Suprapubic skin (tissue), 4 donors: ENCODE measurements at regions not wholly inside any gene's neighbourhood (a gene's known extent, or its start where the extent isn't known, plus 50 kb on each side); places are given as distances from the start of the nearest gene placed in this dataset.
A peak's percentile ranks its signal among the peaks of the same experiment; 100 is the strongest.

ENCODE experiments used
- DNase-seq, 2 donors: peaks; one replicate each; pipeline ENCODE4 v3.0.0-alpha.2; 2019; ENCODE audit warnings: low spot score in 2 of 2
- H3K27ac ChIP-seq: fragments of 200-600 bp; sonication (generic); one replicate; pipeline ENCODE4 v1.5.1; 2019
- H3K27me3 ChIP-seq: fragments of 200-600 bp; sonication (generic); one replicate; pipeline ENCODE4 v1.5.1; 2019
- H3K36me3 ChIP-seq: fragments of 200-600 bp; sonication (generic); one replicate; pipeline ENCODE4 v1.5.1; 2019
- H3K4me1 ChIP-seq: fragments of 200-600 bp; sonication (generic); one replicate; pipeline ENCODE4 v1.5.1; 2019
- H3K4me3 ChIP-seq: fragments of 200-600 bp; sonication (generic); one replicate; pipeline ENCODE4 v1.5.1; 2019; ENCODE audit warnings: mild to moderate bottlenecking
- H3K9me3 ChIP-seq: fragments of 200-600 bp; sonication (generic); one replicate; pipeline ENCODE4 v1.5.1; 2019
- EP300 ChIP-seq: sonication (generic); formaldehyde crosslinking; IDR thresholded peaks from one replicate; pipeline ENCODE4 v1.6.1; 2017; ENCODE audit warnings: antibody characterized with exemption
- POLR2A ChIP-seq, 2 donors: fragments of 450-650 bp; IDR thresholded peaks; one replicate each; pipeline ENCODE4 v1.6.1; 2017; ENCODE audit warnings: antibody characterized with exemption in 2 of 2, mild to moderate bottlenecking in 2 of 2, moderate library complexity in 2 of 2
- POLR2AphosphoS5 ChIP-seq, 3 donors: sonication (generic); formaldehyde crosslinking; IDR thresholded peaks; one replicate each; pipeline ENCODE4 v1.6.1; 2017; ENCODE audit warnings: antibody characterized with exemption in 3 of 3
- WGBS: methylation state at CpG from one replicate; pipeline ENCODE4 v1.1.5; 2018; 5-methylcytosine and 5-hydroxymethylcytosine counted together
- TF ChIP-seq, protein P1 (sequence below), 2 donors: fragments of 200-600 bp in 1 of 2; fragments of 450-650 bp in 1 of 2; sonication (generic) in 1 of 2; IDR thresholded peaks; one replicate each; pipeline ENCODE4 v1.5.1; 2016 to 2019; ENCODE audit warnings: antibody characterized with exemption in 2 of 2, mild to moderate bottlenecking in 1 of 2, moderate library complexity in 1 of 2

- 90% methylated on average over 6 of the region's 6 CpGs for WGBS
- TF ChIP-seq POLR2A (IDR thresholded peaks at IDR 0.05) (no peak), EP300 (no peak), POLR2AphosphoS5 (IDR thresholded peaks at IDR 0.05) (no peak)
- TF ChIP-seq, protein P1, sequence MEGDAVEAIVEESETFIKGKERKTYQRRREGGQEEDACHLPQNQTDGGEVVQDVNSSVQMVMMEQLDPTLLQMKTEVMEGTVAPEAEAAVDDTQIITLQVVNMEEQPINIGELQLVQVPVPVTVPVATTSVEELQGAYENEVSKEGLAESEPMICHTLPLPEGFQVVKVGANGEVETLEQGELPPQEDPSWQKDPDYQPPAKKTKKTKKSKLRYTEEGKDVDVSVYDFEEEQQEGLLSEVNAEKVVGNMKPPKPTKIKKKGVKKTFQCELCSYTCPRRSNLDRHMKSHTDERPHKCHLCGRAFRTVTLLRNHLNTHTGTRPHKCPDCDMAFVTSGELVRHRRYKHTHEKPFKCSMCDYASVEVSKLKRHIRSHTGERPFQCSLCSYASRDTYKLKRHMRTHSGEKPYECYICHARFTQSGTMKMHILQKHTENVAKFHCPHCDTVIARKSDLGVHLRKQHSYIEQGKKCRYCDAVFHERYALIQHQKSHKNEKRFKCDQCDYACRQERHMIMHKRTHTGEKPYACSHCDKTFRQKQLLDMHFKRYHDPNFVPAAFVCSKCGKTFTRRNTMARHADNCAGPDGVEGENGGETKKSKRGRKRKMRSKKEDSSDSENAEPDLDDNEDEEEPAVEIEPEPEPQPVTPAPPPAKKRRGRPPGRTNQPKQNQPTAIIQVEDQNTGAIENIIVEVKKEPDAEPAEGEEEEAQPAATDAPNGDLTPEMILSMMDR (IDR thresholded peaks at IDR 0.05) = no peak
- Histone ChIP-seq H3K4me1 (peaks cover 17% of the 10 kb centered on the region), H3K36me3 (no peaks in the 10 kb centered on the region), H3K9me3 (no peaks in the 10 kb centered on the region), H3K27ac (no peak overlapping the region), H3K27me3 (no peaks in the 10 kb centered on the region), H3K4me3 (no peak overlapping the region)
- DNase-seq = no peak
Measured at GRCh38 chr16:17635183-17635582, 164.4 kb upstream of the XYLT1 start.

GRCh38 chr16:17633181-17633951 is 162.6 kb upstream of the XYLT1 start:
- Histone ChIP-seq H3K4me3 (no peak overlapping the region), H3K27ac (peak overlapping the region; percentile 72)

DNA sequence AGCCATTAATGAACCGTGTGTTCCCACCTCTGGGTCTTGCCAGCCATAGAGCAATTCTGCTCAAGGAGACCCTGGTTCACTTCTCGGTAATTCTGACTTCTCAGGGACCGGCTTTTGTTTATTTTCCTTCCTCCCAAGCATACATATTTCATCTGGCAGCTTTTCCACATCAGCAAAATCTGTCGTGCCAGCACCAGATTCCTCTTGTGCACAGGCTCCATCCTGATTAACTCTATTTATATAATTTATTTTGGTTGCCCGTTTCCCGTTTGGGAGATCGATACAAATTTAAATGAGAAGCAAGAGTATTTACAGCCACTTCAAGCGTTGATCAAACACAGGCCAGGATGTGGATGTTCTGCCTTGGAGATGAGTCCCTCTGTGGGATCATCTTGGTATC is 161.9 kb upstream of the XYLT1 start:
- Histone ChIP-seq H3K27ac (peak overlapping the region; percentile 21), H3K4me1 (peaks cover 17% of the 10 kb centered on the region), H3K36me3 (no peaks in the 10 kb centered on the region), H3K9me3 (no peaks in the 10 kb centered on the region), H3K4me3 (no peak overlapping the region), H3K27me3 (no peaks in the 10 kb centered on the region)
- no peak for DNase-seq
- TF ChIP-seq POLR2A (IDR thresholded peaks at IDR 0.05) = no peak
- TF ChIP-seq EP300 = no peak
- TF ChIP-seq, protein P1 (IDR thresholded peaks at IDR 0.05) = no peak
- 29% methylated on average over 8 of the region's 8 CpGs for WGBS

More at GRCh38 chr16:17633181-17633951, 162.6 kb upstream of the XYLT1 start:
- H3K4me1 ChIP-seq = peaks cover 17% of the 10 kb centered on the region
- no peak for DNase-seq
- no peaks in the 10 kb centered on the region for H3K36me3 ChIP-seq
- no peaks in the 10 kb centered on the region for H3K27me3 ChIP-seq
- 23% methylated on average over 8 of the region's 8 CpGs for WGBS
- no peaks in the 10 kb centered on the region for H3K9me3 ChIP-seq
- TF ChIP-seq POLR2AphosphoS5 (IDR thresholded peaks at IDR 0.05) (no peak), EP300 (no peak), POLR2A (IDR thresholded peaks at IDR 0.05) (no peak)
- TF ChIP-seq, protein P1 (IDR thresholded peaks at IDR 0.05) = no peak

- peaks cover 9% of the 10 kb centered on the region for H3K9me3 ChIP-seq
- H3K27me3 ChIP-seq = no peaks in the 10 kb centered on the region
- H3K4me3 ChIP-seq = no peak overlapping the region
- 74% methylated on average over 5 of the region's 5 CpGs for WGBS
- DNase-seq = no peak
- no peak overlapping the region for H3K27ac ChIP-seq
- H3K36me3 ChIP-seq = no peaks in the 10 kb centered on the region
- TF ChIP-seq EP300 = no peak
- TF ChIP-seq, protein P1 (IDR thresholded peaks at IDR 0.05) = no peak
- TF ChIP-seq POLR2AphosphoS5 (IDR thresholded peaks at IDR 0.05) = no peak
- TF ChIP-seq POLR2A (IDR thresholded peaks at IDR 0.05) = no peak
- H3K4me1 ChIP-seq = peaks cover 17% of the 10 kb centered on the region
Measured at GRCh38 chr16:17629936-17630335, 159.2 kb upstream of the XYLT1 start.

- Histone ChIP-seq H3K36me3 (no peaks in the 10 kb centered on the region), H3K27ac (no peak overlapping the region), H3K9me3 (peaks cover 9% of the 10 kb centered on the region), H3K27me3 (no peaks in the 10 kb centered on the region), H3K4me3 (no peak overlapping the region), H3K4me1 (peaks cover 16% of the 10 kb centered on the region)
- DNase-seq = no peak
- 33% methylated on average over 1 of the region's 1 CpG for WGBS
- TF ChIP-seq EP300 (no peak), POLR2AphosphoS5 (IDR thresholded peaks at IDR 0.05) (no peak), POLR2A (IDR thresholded peaks at IDR 0.05) (no peak)
- TF ChIP-seq, protein P1 (IDR thresholded peaks at IDR 0.05) = no peak
Measured at GRCh38 chr16:17628983-17629382, 158.2 kb upstream of the XYLT1 start.
